HEK293 (cell line): ENCODE measurements at regions not wholly inside any gene's neighbourhood (a gene's known extent, or its start where the extent isn't known, plus 50 kb on each side); places are given as distances from the start of the nearest gene placed in this dataset.
"Not testable (repeated sequence)": the region's sequence is repeated elsewhere in the genome, so short reads cannot be mapped to it uniquely, and the experiment has no call there.

Experiments
- CTCF ChIA-PET: fragments of 350-600 bp; formaldehyde crosslinking; extraction: SDS; loops from one replicate; lab custom pipeline; 2021; ENCODE audit warnings: antibody characterized with exemption; lab: Yijun Ruan, JAX
- POLR2A ChIA-PET: fragments of 300-600 bp; formaldehyde crosslinking; extraction: SDS; loops from one replicate; lab custom pipeline; 2020; ENCODE audit warnings: antibody characterized with exemption, inconsistent platforms; lab: Yijun Ruan, JAX
- H3K27ac ChIP-seq: fragments of 200-500 bp; sonication (Bioruptor generic); 2 replicates; pipeline ENCODE4 v1.5.1; 2014; ENCODE audit warnings: low read depth, low read length, control low read depth, inconsistent platforms; ENCODE audit errors: extremely low read depth
- H3K36me3 ChIP-seq, 2 experiments: fragments of 200-500 bp in 1 of 2; sonication (Bioruptor generic) in 1 of 2; 1 replicate in 1 of 2; 2 replicates in 1 of 2; pipeline ENCODE4 v1.5.1; 2014 to 2017; ENCODE audit warnings: inconsistent platforms in 2 of 2, low read length in 2 of 2; ENCODE audit not compliant: control insufficient read depth in 2 of 2, insufficient read depth in 1 of 2
- H3K4me1 ChIP-seq: fragments of 200-500 bp; sonication (Bioruptor generic); 2 replicates; pipeline ENCODE4 v1.5.1; 2014; ENCODE audit warnings: mild to moderate bottlenecking, low read length, inconsistent platforms; ENCODE audit not compliant: control insufficient read depth, insufficient read depth
- H3K4me3 ChIP-seq: 2 replicates; pipeline ENCODE4 v1.5.1; 2011; ENCODE audit warnings: low read depth, mild to moderate bottlenecking, control low read depth, low read length, moderate library complexity
- H3K9me3 ChIP-seq: fragments of 200-500 bp; sonication (Bioruptor generic); 2 replicates; pipeline ENCODE4 v1.5.1; 2014; ENCODE audit warnings: low read depth, low read length, inconsistent platforms; ENCODE audit not compliant: control insufficient read depth, insufficient read depth
- GLIS2 ChIP-seq: fragments of 450-650 bp; formaldehyde crosslinking; IDR thresholded peaks from 2 replicates; pipeline ENCODE4 v1.5.1; 2016; ENCODE audit warnings: missing biosample characterization, missing genetic modification characterization
- KLF16 ChIP-seq: fragments of 450-650 bp; formaldehyde crosslinking; IDR thresholded peaks from 2 replicates; pipeline ENCODE4 v1.5.1; 2017; ENCODE audit warnings: missing biosample characterization, missing genetic modification characterization
- KLF8 ChIP-seq: fragments of 450-650 bp; formaldehyde crosslinking; IDR thresholded peaks from 2 replicates; pipeline ENCODE4 v1.5.1; 2016; ENCODE audit warnings: missing biosample characterization, missing genetic modification characterization
- OSR2 ChIP-seq: fragments of 450-650 bp; formaldehyde crosslinking; IDR thresholded peaks from 2 replicates; pipeline ENCODE4 v1.5.1; 2016; ENCODE audit warnings: missing biosample characterization, missing genetic modification characterization
- PRDM2 ChIP-seq: fragments of 450-650 bp; formaldehyde crosslinking; IDR thresholded peaks from 2 replicates; pipeline ENCODE4 v1.5.1; 2016; ENCODE audit warnings: missing biosample characterization, missing genetic modification characterization, borderline replicate concordance
- SCRT1 ChIP-seq: fragments of 450-650 bp; formaldehyde crosslinking; IDR thresholded peaks from 2 replicates; pipeline ENCODE4 v1.5.1; 2016; ENCODE audit warnings: missing biosample characterization, missing genetic modification characterization, borderline replicate concordance
- SCRT2 ChIP-seq: fragments of 450-650 bp; formaldehyde crosslinking; IDR thresholded peaks from 2 replicates; pipeline ENCODE4 v1.5.1; 2016; ENCODE audit warnings: missing biosample characterization, missing genetic modification characterization
- ZNF10 ChIP-seq: fragments of 450-650 bp; formaldehyde crosslinking; IDR thresholded peaks from 2 replicates; pipeline ENCODE4 v1.5.1; 2017; ENCODE audit warnings: missing biosample characterization, missing genetic modification characterization
- ZNF121 ChIP-seq: fragments of 450-650 bp; formaldehyde crosslinking; IDR thresholded peaks from 2 replicates; pipeline ENCODE4 v1.5.1; 2016; ENCODE audit warnings: missing biosample characterization, missing genetic modification characterization
- ZNF174 ChIP-seq: fragments of 450-650 bp; formaldehyde crosslinking; IDR thresholded peaks from 2 replicates; pipeline ENCODE4 v1.5.0; 2017; ENCODE audit warnings: missing biosample characterization, mild to moderate bottlenecking, missing genetic modification characterization
- ZNF449 ChIP-seq: fragments of 450-650 bp; formaldehyde crosslinking; IDR thresholded peaks from 2 replicates; pipeline ENCODE4 v1.5.1; 2017; ENCODE audit warnings: missing biosample characterization, mild to moderate bottlenecking, missing genetic modification characterization, moderate library complexity
- ZNF629 ChIP-seq: fragments of 450-650 bp; formaldehyde crosslinking; IDR thresholded peaks from 2 replicates; pipeline ENCODE4 v1.5.1; 2017; ENCODE audit warnings: missing biosample characterization, missing genetic modification characterization
- ZSCAN16 ChIP-seq: fragments of 450-650 bp; formaldehyde crosslinking; IDR thresholded peaks from 2 replicates; pipeline ENCODE4 v1.5.1; 2016; ENCODE audit warnings: missing biosample characterization, missing genetic modification characterization
- TF ChIP-seq, protein P1 (sequence below): fragments of 450-650 bp; formaldehyde crosslinking; IDR thresholded peaks from 2 replicates; pipeline ENCODE4 v1.5.1; 2017; ENCODE audit warnings: missing biosample characterization, missing genetic modification characterization
- TF ChIP-seq, protein P2 (sequence below): sonication (generic); formaldehyde crosslinking; IDR thresholded peaks from 2 replicates; pipeline ENCODE4 v1.8.1; 2022; ENCODE audit warnings: mild to moderate bottlenecking, moderate library complexity, missing genetic modification reagents

DNA sequence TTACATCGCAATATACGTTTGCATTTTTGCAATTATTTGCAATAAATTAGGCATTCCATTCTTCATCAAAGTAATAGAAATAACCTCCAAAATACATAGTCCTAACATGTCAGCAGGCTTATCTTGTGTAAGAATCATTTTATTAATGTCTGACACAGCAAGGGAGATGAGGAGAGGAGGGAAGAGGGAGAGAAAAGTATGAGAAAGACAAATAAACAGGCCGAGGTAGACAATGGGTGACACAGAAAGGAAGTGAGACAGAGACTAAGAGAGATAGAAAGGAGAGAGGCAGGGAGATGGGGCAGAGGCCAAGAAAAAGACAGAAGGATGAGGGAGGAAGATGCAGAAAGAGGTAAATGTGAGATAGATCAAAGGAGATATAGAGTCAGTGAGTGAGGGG lies 50.3 kb upstream of the CYP2B6 start:
- H3K36me3 ChIP-seq, H3K9me3 ChIP-seq, H3K4me3 ChIP-seq, H3K4me1 ChIP-seq, POLR2A ChIA-PET, H3K27ac ChIP-seq: not testable (repeated sequence)
- CTCF ChIA-PET, result interaction anchor here (0.8 kb wide), 1 partner anchor 11 kb away, joined by 4 read pairs; no protein-coding TSS in a partner anchor

- H3K4me3 ChIP-seq, H3K9me3 ChIP-seq, H3K36me3 ChIP-seq, H3K4me1 ChIP-seq, POLR2A ChIA-PET: not testable (repeated sequence)
- TF ChIP-seq SCRT1 (tag by site-specific recombination), result 0 out of 2 replicates have a peak, but pooled peaks have one; percentile 55
- peak; percentile 71; the same call in 1 of the 2 replicates for TF ChIP-seq ZSCAN16 (tag by site-specific recombination)
- TF ChIP-seq SCRT2 (tag by site-specific recombination), result peak; percentile 92
- TF ChIP-seq, all 188 proteins: peak for 3; not testable (repeated sequence) for 185
- CTCF ChIA-PET, result interaction anchor here (0.5 to 1.2 kb wide), 3 partner anchors 17 to 42 kb away, joined by 3 to 8 read pairs (median 3); no protein-coding TSS in a partner anchor
- H3K27ac ChIP-seq, result not testable (repeated sequence)
Measured at GRCh38 chr19:40938007-40938406, 53.1 kb upstream of the CYP2B6 start.

DNA sequence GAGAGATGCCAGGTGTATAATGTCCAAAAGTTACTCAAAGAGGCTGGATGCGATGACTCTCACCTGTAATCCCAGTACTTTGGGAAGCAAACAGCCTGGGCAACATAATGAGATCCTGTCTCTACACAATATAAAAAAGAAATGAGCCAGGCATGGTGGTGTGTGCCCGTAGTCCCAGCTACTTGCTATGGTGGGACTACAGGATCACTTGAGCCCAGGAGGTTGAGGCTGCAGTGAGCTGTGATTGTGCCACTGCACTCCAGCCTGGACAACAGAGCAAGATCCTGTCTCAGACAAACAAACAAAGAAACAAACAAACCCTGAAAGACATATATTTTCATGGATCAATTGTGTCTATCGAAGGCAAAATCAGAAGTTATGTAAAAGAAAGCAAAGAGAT lies 54.3 kb upstream of the CYP2B6 start:
- ChIA-PET POLR2A (interaction anchor here (0.6 kb wide), 1 partner anchor 298 kb away, joined by 5 read pairs; no protein-coding TSS in a partner anchor), CTCF (interaction anchor here (0.6 to 0.9 kb wide), 4 partner anchors 13 to 209 kb away, joined by 3 to 5 read pairs (median 3); no protein-coding TSS in a partner anchor)
- Histone ChIP-seq H3K36me3 (no peaks in the 10 kb centered on the region), H3K27ac (no peak overlapping the region), H3K4me1 (0 out of 2 replicates have a peak, but pooled peaks cover 3% of the 10 kb centered on the region), H3K4me3 (no peak overlapping the region), H3K9me3 (peaks cover 2% of the 10 kb centered on the region; the same call in 1 of the 2 replicates)
- TF ChIP-seq ZNF121 (tag by site-specific recombination) (peak; percentile 56; the same call in 1 of the 2 replicates), ZNF449 (tag by site-specific recombination) (no peak)

DNA sequence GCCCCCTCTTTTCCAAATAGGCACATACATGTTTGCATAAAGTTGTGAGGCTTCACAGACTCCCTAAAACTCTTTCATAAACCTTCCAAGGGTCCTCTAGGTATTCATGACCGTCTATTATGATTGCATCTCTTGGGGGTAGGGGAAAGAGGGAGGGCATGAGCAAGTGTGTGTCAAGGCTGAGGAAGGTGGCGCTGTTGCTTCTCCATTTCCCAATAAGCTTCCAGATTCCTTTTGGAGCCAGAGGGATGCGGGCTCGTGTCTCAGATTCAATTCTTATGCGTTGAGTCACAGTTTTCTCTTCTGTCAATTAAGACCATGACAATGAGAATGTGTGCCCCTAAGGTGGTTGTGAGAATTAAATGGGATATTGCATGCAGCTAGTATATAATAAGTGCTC lies 51.0 kb upstream of the CYP2A7 start:
- Histone ChIP-seq H3K4me1 (0 out of 2 replicates have a peak, but pooled peaks cover 3% of the 10 kb centered on the region), H3K4me3 (no peak overlapping the region), H3K27ac (no peak overlapping the region), H3K36me3 (no peaks in the 10 kb centered on the region), H3K9me3 (peaks cover 2% of the 10 kb centered on the region; the same call in 1 of the 2 replicates)
- ChIA-PET POLR2A (interaction anchor here (0.9 kb wide), 1 partner anchor 113 kb away, joined by 3 read pairs; no protein-coding TSS in a partner anchor), CTCF (interaction anchor here (0.6 to 3.3 kb wide), 38 partner anchors 9 to 1088 kb away, joined by 3 to 36 read pairs (median 4); no protein-coding TSS in a partner anchor)
- TF ChIP-seq OSR2 (tag by site-specific recombination) (no peak), ZNF629 (tag by site-specific recombination) (no peak), GLIS2 (tag by site-specific recombination) (no peak), KLF8 (tag by site-specific recombination) (no peak), PRDM2 (no peak), KLF16 (tag by site-specific recombination) (no peak), ZNF10 (tag by site-specific recombination) (no peak), ZNF174 (tag by site-specific recombination) (no peak)
- TF ChIP-seq, protein P1, sequence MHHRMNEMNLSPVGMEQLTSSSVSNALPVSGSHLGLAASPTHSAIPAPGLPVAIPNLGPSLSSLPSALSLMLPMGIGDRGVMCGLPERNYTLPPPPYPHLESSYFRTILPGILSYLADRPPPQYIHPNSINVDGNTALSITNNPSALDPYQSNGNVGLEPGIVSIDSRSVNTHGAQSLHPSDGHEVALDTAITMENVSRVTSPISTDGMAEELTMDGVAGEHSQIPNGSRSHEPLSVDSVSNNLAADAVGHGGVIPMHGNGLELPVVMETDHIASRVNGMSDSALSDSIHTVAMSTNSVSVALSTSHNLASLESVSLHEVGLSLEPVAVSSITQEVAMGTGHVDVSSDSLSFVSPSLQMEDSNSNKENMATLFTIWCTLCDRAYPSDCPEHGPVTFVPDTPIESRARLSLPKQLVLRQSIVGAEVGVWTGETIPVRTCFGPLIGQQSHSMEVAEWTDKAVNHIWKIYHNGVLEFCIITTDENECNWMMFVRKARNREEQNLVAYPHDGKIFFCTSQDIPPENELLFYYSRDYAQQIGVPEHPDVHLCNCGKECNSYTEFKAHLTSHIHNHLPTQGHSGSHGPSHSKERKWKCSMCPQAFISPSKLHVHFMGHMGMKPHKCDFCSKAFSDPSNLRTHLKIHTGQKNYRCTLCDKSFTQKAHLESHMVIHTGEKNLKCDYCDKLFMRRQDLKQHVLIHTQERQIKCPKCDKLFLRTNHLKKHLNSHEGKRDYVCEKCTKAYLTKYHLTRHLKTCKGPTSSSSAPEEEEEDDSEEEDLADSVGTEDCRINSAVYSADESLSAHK (tag by site-specific recombination), result no peak
- TF ChIP-seq, protein P2, sequence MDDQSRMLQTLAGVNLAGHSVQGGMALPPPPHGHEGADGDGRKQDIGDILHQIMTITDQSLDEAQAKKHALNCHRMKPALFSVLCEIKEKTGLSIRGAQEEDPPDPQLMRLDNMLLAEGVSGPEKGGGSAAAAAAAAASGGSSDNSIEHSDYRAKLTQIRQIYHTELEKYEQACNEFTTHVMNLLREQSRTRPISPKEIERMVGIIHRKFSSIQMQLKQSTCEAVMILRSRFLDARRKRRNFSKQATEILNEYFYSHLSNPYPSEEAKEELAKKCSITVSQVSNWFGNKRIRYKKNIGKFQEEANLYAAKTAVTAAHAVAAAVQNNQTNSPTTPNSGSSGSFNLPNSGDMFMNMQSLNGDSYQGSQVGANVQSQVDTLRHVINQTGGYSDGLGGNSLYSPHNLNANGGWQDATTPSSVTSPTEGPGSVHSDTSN (CRISPR knock-in tag), result no peak
